Hindlimb muscle (tissue), 1 donor: ENCODE measurements at regions not wholly inside any gene's neighbourhood (a gene's known extent, or its start where the extent isn't known, plus 50 kb on each side); places are given as distances from the start of the nearest gene placed in this dataset.
"Not testable (repeated sequence)": the region's sequence is repeated elsewhere in the genome, so short reads cannot be mapped to it uniquely, and the experiment has no call there.

ENCODE experiments used
- DNase-seq: peaks from one replicate; pipeline ENCODE4 v3.0.0-alpha.2; 2013

DNA sequence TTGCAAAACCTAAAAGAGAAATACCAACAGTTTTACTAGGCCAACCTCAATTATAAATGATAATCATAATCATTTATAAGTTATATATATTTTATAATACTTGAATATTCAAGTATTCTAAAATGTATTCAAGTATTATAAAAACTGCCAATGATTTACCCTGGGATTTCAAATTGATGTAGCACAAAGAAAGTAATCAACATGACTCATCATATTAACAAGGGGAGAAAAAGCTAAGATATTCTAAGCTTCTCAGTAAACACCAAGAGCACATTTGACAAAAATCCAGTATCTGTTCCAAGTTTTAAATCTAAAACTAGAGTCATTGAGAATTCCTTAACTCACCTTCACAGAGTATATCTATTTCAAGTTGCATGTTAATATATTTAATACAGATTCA lies 56.1 kb downstream of the CAPZA3 start:
- DNase-seq, result no peak

DNA sequence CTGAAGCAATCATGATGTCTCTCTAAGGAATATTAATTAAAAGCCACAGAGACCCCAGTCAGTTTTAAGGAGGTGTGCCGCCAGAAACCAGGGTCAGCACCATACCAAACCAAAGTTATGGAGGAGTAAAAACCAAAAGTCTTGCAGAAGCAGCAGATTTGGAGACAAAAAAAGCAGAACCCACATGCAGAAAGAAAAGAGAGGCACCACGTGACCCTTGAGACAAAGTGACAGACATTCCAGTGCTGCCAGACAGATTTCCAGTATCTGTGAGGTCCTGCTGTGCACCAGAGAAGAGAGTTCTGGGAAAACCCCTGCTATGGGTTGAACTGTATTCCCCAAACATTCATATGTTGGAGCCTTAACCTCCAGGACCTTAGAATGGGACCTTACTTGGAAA lies 59.7 kb downstream of the CAPZA3 start:
- no peak for DNase-seq

GRCh38 chr12:18798535-18799361 lies 60.8 kb downstream of the CAPZA3 start:
- DNase-seq, result peak; percentile 53

DNA sequence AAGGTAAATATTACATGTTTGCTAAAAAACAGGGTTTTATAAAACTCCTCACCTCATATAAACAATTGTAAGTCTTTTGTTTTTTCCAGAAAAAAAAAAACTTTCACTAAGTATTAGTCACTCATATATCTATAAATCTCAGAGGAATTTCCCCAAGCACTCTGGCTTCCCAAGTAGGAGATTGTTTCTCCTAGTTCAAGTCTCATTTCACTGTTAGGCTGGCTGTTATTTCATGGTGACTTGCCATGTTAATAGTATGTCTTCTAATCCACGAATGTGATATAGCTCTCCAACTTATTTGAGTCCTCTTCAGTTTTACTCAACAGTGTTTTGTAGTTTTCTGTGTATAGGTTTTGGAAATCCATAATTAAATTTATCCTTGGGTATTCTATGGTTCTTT lies 61.6 kb downstream of the CAPZA3 start:
- DNase-seq, result peak; percentile 19

GRCh38 chr12:18805516-18806248 lies 67.8 kb downstream of the CAPZA3 start:
- DNase-seq, result no peak

DNA sequence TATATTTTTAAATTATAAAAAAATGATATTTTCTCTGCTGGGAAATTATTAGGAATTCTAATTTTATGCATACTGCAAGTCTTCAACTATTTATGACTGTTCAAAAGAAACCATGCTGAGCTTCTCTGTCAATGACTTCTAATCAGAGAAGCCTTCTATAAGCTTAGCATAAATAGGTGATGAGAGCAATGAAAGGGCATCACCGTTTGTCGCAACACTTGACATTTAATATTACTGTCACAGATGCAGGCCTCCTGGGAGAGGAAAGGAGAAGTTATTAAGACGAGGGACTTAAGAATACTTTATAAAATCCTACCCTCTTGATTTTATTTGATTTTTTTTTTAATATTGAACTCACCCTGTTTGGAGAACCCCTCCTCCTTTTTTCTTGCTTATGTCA lies 69.8 kb downstream of the CAPZA3 start:
- DNase-seq, result no peak

- no peak for DNase-seq
These were observed 70.3 kb downstream of the CAPZA3 start for GRCh38 chr12:18808221-18808620.

DNA sequence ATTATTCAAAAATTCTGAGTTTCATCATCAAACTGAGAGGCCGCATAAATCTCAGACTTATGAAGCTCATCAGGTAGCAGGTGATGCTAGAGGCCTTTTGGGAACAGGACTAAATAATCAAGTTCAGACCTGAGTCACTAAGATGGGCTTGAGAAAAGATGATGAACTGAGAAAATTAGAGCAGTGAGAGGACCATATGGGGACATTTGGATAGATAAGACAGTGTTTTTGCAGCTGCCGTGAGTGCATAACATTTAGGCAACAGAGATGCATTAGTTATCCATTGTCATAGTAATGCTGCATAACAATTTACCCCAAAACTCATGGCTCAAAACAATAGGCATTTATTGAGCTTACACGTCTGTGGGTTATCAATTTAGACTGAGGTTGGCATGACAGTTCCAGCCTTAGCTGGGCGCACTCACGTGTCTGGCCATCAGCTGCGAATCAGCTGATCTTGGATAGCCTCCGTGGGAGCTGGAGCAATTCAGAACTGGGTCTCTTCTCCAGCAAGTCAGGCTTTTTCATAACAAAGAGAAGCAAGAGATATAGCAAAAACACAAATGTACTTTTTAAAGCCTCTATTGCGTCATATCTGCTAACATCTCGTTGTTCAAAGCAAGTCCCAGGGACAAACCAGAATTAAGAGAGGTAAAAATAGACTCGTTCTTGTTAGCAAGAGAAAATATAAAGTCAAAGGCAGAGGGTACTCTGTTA lies 72.8 kb downstream of the CAPZA3 start:
- DNase-seq, result no peak

- DNase-seq, result no peak
These were observed 73.4 kb downstream of the CAPZA3 start for GRCh38 chr12:18811273-18811672.

- no peak for DNase-seq
These were observed 75.8 kb downstream of the CAPZA3 start for GRCh38 chr12:18813753-18814152.

- no peak for DNase-seq
These were observed 80.8 kb downstream of the CAPZA3 start for GRCh38 chr12:18818579-18819268.

- DNase-seq, result no peak
These were observed 81.6 kb downstream of the CAPZA3 start for GRCh38 chr12:18819484-18819883.

GRCh38 chr12:18823461-18823860 lies 85.5 kb downstream of the CAPZA3 start:
- no peak for DNase-seq

DNA sequence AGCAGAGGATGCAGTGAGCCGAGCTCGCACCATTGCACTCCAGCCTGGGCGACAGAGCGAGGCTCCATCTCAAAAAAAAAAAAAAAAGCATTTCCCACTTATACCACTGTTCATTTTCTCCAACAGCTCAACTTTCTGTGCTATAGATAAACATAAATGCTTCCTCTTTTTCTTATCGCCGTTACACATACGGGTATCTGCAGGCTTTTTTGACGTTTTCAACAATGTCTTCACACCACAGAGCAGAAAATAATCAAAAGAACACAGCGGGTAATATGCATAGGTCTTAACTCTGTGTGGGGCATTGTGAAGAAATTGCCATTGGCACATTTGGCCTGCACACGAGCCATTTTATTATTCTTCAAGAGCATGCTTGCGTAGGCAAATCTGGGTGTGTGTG lies 86.4 kb downstream of the CAPZA3 start:
- DNase-seq, result no peak

DNA sequence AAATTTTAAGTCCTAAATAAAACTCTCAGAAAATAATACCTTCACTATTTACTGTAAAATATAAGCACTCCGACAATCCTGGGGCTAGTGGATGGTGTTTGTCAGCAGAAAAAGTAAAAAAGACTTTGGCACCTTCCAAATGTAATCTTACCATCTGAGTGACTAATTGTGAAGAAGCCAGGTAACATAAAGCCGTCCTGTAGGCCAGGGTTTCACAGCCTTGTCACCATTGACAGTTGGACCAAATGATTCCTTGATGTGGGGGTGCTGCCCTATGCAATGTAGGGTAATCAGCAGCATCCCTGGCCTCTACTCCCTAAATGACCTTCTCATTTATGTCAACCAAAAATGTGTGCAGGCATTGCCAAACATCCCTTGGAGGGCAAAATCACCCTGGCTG lies 87.2 kb downstream of the CAPZA3 start:
- DNase-seq, result no peak

DNA sequence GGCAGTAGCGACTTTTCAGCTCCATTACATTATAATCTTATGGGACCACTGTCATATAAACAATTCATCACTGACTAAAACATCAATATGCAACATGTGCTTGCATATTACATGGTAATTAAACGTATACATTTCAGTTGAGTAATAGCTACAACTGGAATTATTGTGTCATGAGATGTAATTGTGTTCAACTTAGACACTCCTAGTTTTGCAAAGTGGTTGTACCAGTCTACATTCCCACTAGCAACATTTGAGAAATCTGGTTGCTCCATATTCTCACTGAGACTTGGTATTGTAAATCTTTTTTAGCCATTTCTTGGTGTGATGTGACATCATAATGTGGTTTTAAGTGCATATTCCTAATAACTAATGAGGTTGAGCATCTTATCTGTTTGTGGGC lies 90.0 kb downstream of the CAPZA3 start:
- no peak for DNase-seq

DNA sequence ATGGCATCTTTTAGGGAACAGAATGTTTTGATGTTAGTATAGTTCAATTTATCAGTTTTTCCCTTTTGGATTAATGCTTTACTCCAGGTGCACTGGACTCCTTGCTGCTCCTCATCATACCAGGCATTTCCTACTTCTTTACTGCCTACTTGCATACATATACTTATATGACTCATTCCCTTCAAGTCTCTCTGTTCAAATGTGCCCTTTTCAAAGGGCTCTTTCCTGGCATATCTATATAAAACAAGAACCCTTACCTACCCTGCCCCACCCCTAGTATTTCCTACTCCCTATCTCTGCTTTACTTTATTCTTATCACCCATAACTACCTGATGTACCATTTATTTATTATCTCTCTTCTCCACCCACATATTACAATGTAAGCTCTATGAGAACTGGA lies 90.6 kb downstream of the CAPZA3 start:
- no peak for DNase-seq

DNA sequence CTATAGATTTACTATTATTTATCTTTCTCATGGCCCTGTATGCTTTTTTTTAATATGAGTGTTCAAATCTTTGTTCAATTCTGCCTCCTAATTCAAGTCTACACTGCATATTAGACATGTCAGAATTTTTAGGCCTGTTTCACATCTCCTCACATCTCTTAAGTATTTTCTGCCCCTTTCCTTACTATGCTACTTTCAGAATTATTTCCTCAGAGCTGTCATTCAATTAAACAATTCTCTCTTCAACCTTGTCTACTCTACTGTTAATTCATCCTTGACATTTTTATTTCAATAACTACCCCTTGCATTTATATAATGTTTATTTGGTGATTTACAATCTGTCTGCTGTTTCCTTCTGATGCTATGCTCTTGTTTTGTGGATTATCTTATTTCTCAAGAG lies 91.1 kb downstream of the CAPZA3 start:
- no peak for DNase-seq

DNA sequence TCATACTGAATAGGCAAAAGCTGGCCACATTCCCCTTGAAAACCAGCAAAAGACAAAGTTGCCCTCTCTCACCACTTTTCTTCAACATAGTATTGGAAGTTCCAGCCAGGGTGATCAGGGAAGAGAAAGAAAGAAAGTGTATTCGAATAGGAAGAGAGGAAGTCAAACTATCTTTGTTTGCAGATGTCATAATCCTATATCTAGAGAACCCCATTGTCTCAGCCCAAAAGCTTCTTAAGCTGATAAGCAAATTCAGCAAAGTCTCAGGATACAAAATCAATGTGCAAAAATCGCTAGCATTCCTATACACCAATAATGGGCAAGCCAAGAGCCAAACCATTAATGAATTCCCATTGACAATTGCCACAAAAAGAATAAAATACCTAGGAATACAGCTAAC lies 95.0 kb downstream of the CAPZA3 start:
- DNase-seq, result not testable (repeated sequence)

- no peak for DNase-seq
These were observed 99.1 kb downstream of the CAPZA3 start for GRCh38 chr12:18837025-18837424.

DNA sequence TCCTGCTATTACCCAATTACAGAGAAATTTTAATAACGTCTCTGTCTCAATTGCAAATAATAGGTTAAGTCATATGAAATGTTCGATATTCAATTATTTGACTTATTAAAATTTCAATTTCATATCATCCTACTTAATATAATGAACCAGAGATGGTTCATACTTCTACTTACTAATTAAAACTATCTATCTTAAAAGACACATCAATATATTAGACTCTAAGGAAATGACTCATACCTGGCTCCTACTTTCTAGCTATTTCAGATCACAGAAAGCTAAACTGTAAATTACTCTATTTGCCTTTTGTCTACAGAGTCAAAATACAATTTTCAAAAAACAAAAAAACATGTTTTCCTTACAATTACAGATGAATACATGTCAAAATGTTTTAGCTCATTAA lies 99.6 kb downstream of the CAPZA3 start:
- DNase-seq, result no peak

GRCh38 chr12:18840997-18841396 lies 103.1 kb downstream of the CAPZA3 start:
- not testable (repeated sequence) for DNase-seq

DNA sequence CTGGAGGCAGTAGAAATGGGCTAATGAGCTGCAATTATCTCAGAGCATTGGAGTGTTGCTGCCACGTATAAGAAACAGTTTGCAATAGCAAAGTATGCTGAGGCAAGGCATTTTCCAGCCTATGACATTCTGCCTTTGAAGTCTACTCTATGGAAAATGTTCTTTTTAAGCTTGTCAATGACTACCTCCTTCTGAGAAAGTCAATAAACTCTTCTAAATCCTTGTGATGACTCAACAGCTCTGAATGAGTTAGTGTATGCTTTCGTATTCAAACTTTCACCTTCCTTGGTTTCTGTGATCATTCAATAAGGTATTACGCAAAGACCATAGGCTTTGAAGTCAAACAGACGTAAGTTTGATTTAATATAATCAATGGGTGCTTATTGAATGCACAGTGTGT lies 111.2 kb downstream of the CAPZA3 start:
- DNase-seq, result no peak
